Stimulated activated naive CD8-positive, alpha-beta T cell treated with anti-CD3 and anti-CD28 coated beads, Interleukin-15, Interleukin-2, amounts not matched to agents 100 ng/mL and 50 ng/mL, for 24 hours (primary cell): ENCODE measurements at regions not wholly inside any gene's neighbourhood (a gene's known extent, or its start where the extent isn't known, plus 50 kb on each side); places are given as distances from the start of the nearest gene placed in this dataset.

Source experiments
- H3K27ac Mint-ChIP-seq: one replicate; pipeline ENCODE4 v1.8.0; 2021; ENCODE audit warnings: mild to moderate bottlenecking, mixed read lengths
- H3K27me3 Mint-ChIP-seq: one replicate; pipeline ENCODE4 v1.8.0; 2021; ENCODE audit warnings: mixed read lengths
- H3K36me3 Mint-ChIP-seq: one replicate; pipeline ENCODE4 v1.8.0; 2021; ENCODE audit warnings: low read depth, mixed read lengths
- H3K4me1 Mint-ChIP-seq: one replicate; pipeline ENCODE4 v1.8.0; 2021; ENCODE audit warnings: low read depth, mixed read lengths
- H3K4me3 Mint-ChIP-seq: one replicate; pipeline ENCODE4 v1.8.0; 2021; ENCODE audit warnings: mild to moderate bottlenecking, mixed read lengths
- H3K9me3 Mint-ChIP-seq: one replicate; pipeline ENCODE4 v1.8.0; 2021; ENCODE audit warnings: mixed read lengths

DNA sequence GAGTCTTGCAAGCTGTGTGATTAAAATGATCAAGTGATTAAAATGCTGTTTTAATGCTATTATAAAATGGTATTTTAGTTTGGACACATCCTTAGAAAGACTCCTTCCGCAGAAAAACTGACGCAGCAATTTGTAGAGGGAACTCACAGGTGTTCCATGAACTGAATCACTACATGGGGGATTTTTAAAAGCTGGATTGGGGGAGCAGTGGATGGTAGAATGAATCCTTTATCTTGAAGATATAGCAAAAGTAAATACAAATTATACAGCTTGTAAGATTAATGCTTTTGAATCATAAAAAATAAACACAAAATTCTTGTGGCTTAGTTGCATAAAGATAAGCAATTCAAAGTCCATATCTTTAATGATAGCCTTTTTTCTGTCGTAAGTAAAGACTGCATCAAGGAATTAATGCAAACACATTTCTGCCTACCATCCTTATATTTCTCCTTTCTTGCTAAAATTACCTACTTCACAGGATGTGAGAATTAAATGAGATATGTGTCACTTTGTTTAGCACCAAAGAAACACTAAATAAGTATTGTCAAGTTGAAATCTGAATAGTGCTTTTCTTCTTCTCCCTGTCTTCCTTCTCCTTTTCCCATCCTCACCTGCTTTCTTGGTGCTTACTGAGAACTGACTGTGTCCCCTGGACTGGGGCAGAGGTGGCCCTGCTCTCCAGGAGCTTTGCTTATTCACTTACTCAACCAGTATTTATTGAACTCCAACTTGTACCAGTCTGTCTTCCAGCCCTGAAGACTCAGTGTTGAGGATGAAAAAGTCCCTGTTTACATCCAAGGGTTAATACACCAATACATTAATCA is 61.5 kb upstream of the F3 start:
- Mint-ChIP-seq H3K4me1 (peaks cover 8% of the 10 kb centered on the region), H3K27me3 (peaks cover 17% of the 10 kb centered on the region), H3K27ac (no peak overlapping the region), H3K4me3 (no peak overlapping the region), H3K9me3 (no peaks in the 10 kb centered on the region), H3K36me3 (no peaks in the 10 kb centered on the region)

DNA sequence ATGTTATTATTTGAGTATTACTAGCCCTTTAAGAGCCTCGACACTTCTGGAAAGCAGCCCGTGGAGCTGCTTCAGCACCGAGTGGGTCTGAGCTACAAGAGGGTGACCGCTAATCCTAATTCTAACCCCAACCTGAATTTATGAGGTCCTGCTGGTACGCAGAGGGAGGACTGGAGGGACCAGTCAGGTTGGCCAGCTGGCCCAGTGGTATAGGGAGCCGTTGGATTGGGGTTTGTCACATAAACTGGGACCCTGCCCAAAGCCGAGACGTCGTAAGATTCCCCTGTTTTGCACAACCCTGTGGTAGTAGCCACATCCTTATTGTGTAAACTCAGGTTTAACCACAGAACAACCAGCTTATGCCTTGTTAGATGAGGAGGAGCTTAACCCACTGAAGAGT is 60.8 kb upstream of the F3 start:
- Mint-ChIP-seq H3K4me3 (peak overlapping the region; percentile 16), H3K4me1 (peaks cover 8% of the 10 kb centered on the region), H3K36me3 (no peaks in the 10 kb centered on the region), H3K27me3 (peaks cover 17% of the 10 kb centered on the region), H3K9me3 (no peaks in the 10 kb centered on the region), H3K27ac (no peak overlapping the region)

DNA sequence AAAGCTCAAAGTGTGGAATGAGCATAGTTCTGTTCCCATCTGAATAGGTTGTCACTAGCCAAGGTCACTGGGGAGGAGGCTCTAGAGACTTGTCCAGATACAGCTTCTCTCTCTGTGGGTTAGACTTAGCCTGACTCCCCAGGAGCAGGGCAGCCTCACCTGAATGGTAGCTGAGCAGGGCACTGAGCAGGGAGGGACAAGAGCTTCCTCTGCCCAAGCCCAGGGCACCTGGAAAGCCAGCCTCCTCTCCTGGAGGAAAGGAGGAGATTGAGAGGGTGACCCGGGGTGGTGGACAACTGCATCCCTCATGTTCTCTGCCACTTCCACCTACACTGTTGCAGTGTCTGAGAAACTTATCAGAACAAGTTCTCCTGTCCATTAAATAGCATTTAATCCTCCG is 59.0 kb upstream of the F3 start:
- peaks cover 17% of the 10 kb centered on the region for H3K27me3 Mint-ChIP-seq
- no peaks in the 10 kb centered on the region for H3K36me3 Mint-ChIP-seq
- no peak overlapping the region for H3K27ac Mint-ChIP-seq
- H3K9me3 Mint-ChIP-seq = no peaks in the 10 kb centered on the region
- H3K4me3 Mint-ChIP-seq = no peak overlapping the region
- peaks cover 8% of the 10 kb centered on the region for H3K4me1 Mint-ChIP-seq

DNA sequence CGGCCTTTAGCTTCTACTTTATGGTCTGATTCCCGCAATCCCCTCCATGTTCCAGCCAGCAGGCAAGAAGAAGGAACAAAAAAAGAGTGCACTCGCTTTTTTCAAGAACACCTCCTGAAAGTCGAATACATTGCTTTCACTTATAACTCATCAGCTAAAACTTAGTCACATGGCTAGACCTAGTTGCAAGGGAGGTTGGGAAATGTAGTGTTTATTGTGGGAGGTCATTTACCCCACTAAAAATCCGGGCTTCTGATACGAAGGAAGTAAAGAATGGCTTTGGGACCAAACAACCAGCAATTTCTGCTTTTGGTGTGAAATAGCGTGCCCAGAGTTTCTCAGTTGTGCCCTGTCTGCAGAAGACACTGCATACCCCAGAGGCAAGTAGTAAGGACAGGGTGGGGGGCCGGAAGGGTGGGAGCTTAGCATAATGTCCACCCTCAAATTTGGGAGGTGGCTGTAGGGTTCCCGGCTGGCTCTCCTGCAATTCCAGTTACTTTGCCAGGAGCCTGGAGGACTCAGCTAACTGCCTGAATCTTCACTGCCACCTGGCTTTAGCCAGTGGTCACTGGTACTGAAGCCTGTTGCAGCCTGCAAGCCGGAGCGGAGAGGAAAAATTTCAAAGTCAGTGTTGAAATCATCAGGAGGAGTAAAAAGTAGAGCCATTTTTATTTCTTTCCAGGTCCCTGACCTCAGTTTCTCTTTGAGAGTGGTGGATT is 57.7 kb upstream of the F3 start:
- H3K27me3 Mint-ChIP-seq = peaks cover 17% of the 10 kb centered on the region
- peaks cover 8% of the 10 kb centered on the region for H3K4me1 Mint-ChIP-seq
- no peak overlapping the region for H3K27ac Mint-ChIP-seq

DNA sequence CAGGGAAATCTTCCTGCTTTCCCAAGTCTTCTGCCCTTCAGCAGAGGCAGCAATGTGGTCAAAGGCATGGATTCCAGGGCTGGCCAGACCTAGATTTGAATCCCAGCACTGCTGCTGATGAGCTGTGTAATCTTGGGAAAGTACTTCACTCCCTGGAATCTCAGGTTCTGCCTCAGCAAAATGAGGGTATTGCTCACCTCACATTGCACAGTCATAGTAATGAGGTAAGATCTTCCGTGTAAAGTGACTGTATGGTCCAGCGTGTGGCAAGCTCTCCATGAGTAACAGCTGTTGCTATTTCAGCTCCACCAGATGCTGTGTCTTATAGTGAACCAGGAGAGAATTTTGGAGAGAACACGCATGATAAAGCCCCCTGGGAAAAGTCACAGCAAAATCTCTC is 56.1 kb upstream of the F3 start:
- Mint-ChIP-seq H3K36me3 (no peaks in the 10 kb centered on the region), H3K27me3 (peaks cover 15% of the 10 kb centered on the region), H3K9me3 (no peaks in the 10 kb centered on the region), H3K27ac (no peak overlapping the region), H3K4me3 (no peak overlapping the region), H3K4me1 (peaks cover 6% of the 10 kb centered on the region)

More for the DNA sequence above, 57.7 kb upstream of the F3 start:
- no peaks in the 10 kb centered on the region for H3K9me3 Mint-ChIP-seq
- no peak overlapping the region for H3K4me3 Mint-ChIP-seq
- H3K36me3 Mint-ChIP-seq = no peaks in the 10 kb centered on the region

DNA sequence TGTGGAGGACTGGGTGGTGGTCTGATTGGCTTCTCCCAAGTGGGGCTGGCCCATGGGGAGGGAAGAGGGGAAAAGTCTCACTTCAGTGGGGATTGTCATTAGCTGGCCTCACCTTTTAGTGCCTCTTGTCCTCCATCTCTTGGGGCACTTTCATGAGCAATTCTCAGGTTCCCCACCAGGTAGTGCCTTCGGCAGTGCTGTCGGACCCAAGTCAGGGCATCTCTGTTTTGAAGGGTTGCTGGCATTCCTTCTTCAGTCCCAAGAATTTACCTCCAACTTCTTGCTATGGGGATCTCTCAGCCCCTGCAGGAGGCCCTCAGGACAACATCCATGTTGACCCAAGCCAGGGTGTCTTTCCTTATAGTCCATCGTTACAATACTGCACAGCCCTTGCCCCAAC is 54.7 kb upstream of the F3 start:
- H3K27ac Mint-ChIP-seq = no peak overlapping the region
- no peaks in the 10 kb centered on the region for H3K36me3 Mint-ChIP-seq
- peaks cover 10% of the 10 kb centered on the region for H3K27me3 Mint-ChIP-seq

DNA sequence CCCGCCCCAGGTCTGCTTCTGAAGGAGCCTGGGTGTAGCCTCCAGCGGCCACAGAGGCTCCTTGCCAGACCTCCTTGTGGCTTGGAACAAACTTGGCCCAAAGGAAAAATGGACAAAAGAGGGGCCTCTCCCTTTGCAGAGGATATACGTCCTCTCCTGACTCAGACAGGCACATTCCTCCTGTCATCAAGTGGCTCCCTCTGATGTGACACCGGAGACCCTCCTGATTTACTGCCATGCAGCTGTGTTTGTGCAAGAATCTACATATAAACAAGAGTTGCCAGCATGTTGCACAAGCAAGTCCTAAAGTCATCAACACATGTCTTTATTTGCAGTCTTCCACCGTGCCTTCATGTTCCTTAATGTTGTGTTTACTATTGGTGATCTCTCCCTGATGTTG is 54.1 kb upstream of the F3 start:
- no peaks in the 10 kb centered on the region for H3K9me3 Mint-ChIP-seq
- no peaks in the 10 kb centered on the region for H3K4me1 Mint-ChIP-seq
- H3K27ac Mint-ChIP-seq = no peak overlapping the region
- no peaks in the 10 kb centered on the region for H3K36me3 Mint-ChIP-seq
- H3K27me3 Mint-ChIP-seq = peaks cover 6% of the 10 kb centered on the region
- H3K4me3 Mint-ChIP-seq = no peak overlapping the region

More for the DNA sequence above, 54.7 kb upstream of the F3 start:
- Mint-ChIP-seq H3K9me3 (no peaks in the 10 kb centered on the region), H3K4me3 (no peak overlapping the region), H3K4me1 (no peaks in the 10 kb centered on the region)

DNA sequence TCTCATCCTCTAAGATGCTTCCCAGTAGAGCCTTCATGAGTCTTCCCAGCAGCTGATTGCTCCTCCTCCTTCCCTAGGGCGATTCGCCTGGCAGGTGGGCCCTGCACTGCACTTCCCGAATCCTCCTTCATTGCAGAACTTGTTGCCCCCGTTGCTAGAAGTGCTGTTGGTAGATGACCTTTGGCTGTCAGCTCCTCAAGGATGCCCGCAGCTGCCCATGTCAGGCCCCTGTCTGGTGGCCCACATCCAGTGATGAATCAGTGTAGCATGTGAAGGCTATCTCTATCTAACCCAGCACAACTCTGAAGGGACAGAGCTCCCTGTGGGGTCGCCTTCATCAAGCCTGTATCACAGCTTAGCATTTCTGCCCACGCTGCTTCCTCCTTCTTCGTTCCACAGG is 52.1 kb upstream of the F3 start:
- Mint-ChIP-seq H3K4me1 (no peaks in the 10 kb centered on the region), H3K36me3 (no peaks in the 10 kb centered on the region), H3K27me3 (peaks cover 4% of the 10 kb centered on the region), H3K9me3 (no peaks in the 10 kb centered on the region), H3K4me3 (no peak overlapping the region), H3K27ac (no peak overlapping the region)

DNA sequence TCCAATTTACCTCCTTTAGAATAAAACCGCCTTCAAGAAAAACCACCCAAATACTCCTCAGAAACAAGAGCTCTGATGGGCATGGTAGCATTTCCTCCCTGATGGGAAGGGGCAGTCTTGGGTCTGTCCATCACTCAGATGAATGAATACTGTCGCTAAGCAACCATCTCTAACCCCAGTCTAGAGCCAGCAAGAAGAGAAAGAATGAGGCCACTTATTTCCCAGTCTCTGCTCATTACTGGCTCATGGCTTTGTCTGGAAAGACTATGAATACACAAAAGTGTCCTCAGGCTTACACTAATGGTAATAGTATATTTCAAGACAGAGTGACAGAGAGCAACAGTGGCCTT is 51.0 kb upstream of the F3 start:
- no peaks in the 10 kb centered on the region for H3K9me3 Mint-ChIP-seq
- no peaks in the 10 kb centered on the region for H3K4me1 Mint-ChIP-seq
- H3K27ac Mint-ChIP-seq = no peak overlapping the region
- H3K27me3 Mint-ChIP-seq = peaks cover 4% of the 10 kb centered on the region
- H3K36me3 Mint-ChIP-seq = no peaks in the 10 kb centered on the region
- H3K4me3 Mint-ChIP-seq = no peak overlapping the region

DNA sequence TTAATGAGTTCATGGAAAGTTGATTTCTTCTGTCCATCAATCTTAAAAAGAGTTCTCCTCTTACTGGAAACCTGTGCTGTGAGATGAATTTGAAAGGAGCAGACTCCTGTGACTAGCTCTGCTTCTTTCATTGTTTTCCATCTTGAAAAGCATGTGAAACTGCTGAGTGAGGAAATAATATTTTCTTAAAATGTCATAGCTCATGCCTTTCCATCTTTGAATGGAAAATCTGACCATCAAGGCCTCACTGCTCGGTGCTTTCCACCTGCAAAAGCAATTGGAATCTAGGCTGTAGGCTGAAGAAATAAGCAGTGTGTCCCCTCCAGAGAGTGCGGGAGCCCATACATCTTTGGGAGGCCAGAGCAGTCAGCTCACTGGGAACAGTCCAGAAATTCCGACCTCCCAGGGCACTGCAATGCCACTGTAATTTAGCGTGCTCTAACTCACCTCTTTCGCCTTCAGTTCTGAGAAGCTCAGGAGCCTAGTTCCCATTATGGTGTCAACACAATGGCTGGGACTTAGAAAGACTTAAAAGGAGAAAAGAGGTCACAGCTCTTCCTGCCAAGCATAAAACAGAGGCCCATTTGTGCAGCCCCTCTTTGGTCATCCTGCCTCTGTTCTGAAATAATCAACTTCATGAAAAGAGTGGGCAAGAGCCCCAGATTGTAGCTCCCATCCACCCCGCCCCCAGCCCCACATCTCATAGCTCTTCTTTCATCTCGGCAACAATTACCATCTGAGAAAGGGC is 50.4 kb upstream of the F3 start:
- H3K9me3 Mint-ChIP-seq = no peaks in the 10 kb centered on the region
- no peak overlapping the region for H3K4me3 Mint-ChIP-seq
- no peak overlapping the region for H3K27ac Mint-ChIP-seq
- no peaks in the 10 kb centered on the region for H3K36me3 Mint-ChIP-seq
- peaks cover 7% of the 10 kb centered on the region for H3K27me3 Mint-ChIP-seq
- no peaks in the 10 kb centered on the region for H3K4me1 Mint-ChIP-seq
